OCI-LY7 (cell line): ENCODE measurements at regions not wholly inside any gene's neighbourhood (a gene's known extent, or its start where the extent isn't known, plus 50 kb on each side); places are given as distances from the start of the nearest gene placed in this dataset.

ENCODE experiments used
- EZH2phosphoT487 ChIP-seq: fragments of 200-600 bp; sonication (generic); IDR thresholded peaks from 2 replicates; pipeline ENCODE4 v1.6.1; 2018; ENCODE audit warnings: low read depth, borderline replicate concordance, mild to moderate bottlenecking, mixed run types, antibody characterized with exemption, low read length, moderate library complexity, mixed read lengths
- TF ChIP-seq, protein P1 (sequence below): fragments of 200-600 bp; sonication (generic); conservative IDR thresholded peaks from 2 replicates; pipeline ENCODE4 v1.5.1; 2014; ENCODE audit warnings: mild to moderate bottlenecking, antibody characterized with exemption, low read length, moderate library complexity, mixed read lengths

DNA sequence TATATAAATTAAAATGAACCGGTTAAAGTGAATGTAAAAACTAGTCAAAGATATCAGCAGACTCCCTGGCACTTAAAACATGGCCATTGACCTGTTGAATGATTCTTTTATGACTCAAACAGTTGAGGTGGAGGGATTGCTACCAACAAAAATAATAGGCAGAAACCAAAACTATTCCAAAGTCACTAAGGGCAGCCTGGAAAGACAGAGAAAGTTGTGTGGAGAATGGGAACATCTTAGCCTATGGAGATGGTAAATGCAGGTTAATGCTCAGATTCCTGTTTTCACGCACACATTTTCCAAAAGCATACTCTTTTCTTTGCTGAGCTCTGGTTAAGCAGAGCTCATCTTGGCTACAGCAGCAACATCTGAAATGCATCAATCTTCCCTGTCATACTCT lies 553.5 kb downstream of the HACE1 start:
- TF ChIP-seq, protein P1, sequence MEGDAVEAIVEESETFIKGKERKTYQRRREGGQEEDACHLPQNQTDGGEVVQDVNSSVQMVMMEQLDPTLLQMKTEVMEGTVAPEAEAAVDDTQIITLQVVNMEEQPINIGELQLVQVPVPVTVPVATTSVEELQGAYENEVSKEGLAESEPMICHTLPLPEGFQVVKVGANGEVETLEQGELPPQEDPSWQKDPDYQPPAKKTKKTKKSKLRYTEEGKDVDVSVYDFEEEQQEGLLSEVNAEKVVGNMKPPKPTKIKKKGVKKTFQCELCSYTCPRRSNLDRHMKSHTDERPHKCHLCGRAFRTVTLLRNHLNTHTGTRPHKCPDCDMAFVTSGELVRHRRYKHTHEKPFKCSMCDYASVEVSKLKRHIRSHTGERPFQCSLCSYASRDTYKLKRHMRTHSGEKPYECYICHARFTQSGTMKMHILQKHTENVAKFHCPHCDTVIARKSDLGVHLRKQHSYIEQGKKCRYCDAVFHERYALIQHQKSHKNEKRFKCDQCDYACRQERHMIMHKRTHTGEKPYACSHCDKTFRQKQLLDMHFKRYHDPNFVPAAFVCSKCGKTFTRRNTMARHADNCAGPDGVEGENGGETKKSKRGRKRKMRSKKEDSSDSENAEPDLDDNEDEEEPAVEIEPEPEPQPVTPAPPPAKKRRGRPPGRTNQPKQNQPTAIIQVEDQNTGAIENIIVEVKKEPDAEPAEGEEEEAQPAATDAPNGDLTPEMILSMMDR: no peak
- TF ChIP-seq EZH2phosphoT487: no peak
